AG04449 (cell line): ENCODE measurements at regions not wholly inside any gene's neighbourhood (a gene's known extent, or its start where the extent isn't known, plus 50 kb on each side); places are given as distances from the start of the nearest gene placed in this dataset.

Experiments used
- CTCF ChIA-PET: fragments of 350-600 bp; formaldehyde crosslinking; extraction: SDS; loops from one replicate; lab custom pipeline; 2021; ENCODE audit warnings: antibody characterized with exemption; lab: Yijun Ruan, JAX
- POLR2A ChIA-PET: fragments of 400-600, 350-600 bp; formaldehyde crosslinking; extraction: SDS; loops from one replicate; lab custom pipeline; 2020; ENCODE audit warnings: antibody characterized with exemption, inconsistent platforms; lab: Yijun Ruan, JAX
- DNase-seq: peaks from one replicate; pipeline ENCODE4 v3.0.0-alpha.2; 2010; ENCODE audit warnings: low read depth, low spot score
- H3K4me3 ChIP-seq: 2 replicates; pipeline ENCODE4 v1.5.1; 2011; ENCODE audit warnings: low read depth, mild to moderate bottlenecking, control low read depth, low read length
- CTCF ChIP-seq: IDR thresholded peaks from one replicate; pipeline ENCODE4 v1.5.1; 2011; ENCODE audit warnings: mild to moderate bottlenecking, moderate library complexity, low read length, control low read depth, inconsistent platforms; ENCODE audit not compliant: insufficient read depth; ENCODE audit errors: missing control alignments

- POLR2A ChIA-PET, result no interaction called here
- TF ChIP-seq CTCF, result no peak
- H3K4me3 ChIP-seq, result no peak overlapping the region
- CTCF ChIA-PET, result no interaction called here
- no peak for DNase-seq
Observed at GRCh38 chr3:162521669-162522068, 1025.1 kb downstream of the OTOL1 start.

GRCh38 chr3:162525066-162525742 is 1028.6 kb downstream of the OTOL1 start:
- H3K4me3 ChIP-seq, result no peak overlapping the region
- ChIA-PET CTCF (no interaction called here), POLR2A (no interaction called here)
- no peak for TF ChIP-seq CTCF
- DNase-seq, result peak; percentile 82

GRCh38 chr3:162525771-162526170 is 1029.2 kb downstream of the OTOL1 start:
- CTCF ChIA-PET, result interaction anchor here (1.7 kb wide), 1 partner anchor 275 kb away, joined by 3 read pairs; no protein-coding TSS in a partner anchor
- no peak for TF ChIP-seq CTCF
- no peak for DNase-seq
- no peak overlapping the region for H3K4me3 ChIP-seq
- POLR2A ChIA-PET, result no interaction called here

- no peak overlapping the region for H3K4me3 ChIP-seq
- ChIA-PET CTCF (no interaction called here), POLR2A (no interaction called here)
- TF ChIP-seq CTCF, result no peak
- DNase-seq, result no peak
Observed at GRCh38 chr3:162534431-162534830, 1037.8 kb downstream of the OTOL1 start.

GRCh38 chr3:162538491-162538890 is 1041.9 kb downstream of the OTOL1 start:
- ChIA-PET CTCF (interaction anchor here (0.7 kb wide), 1 partner anchor 13 kb away, joined by 3 read pairs; no protein-coding TSS in a partner anchor), POLR2A (no interaction called here)
- DNase-seq, result no peak
- no peak for TF ChIP-seq CTCF
- H3K4me3 ChIP-seq, result no peak overlapping the region

GRCh38 chr3:162538906-162539305 is 1042.3 kb downstream of the OTOL1 start:
- H3K4me3 ChIP-seq, result no peak overlapping the region
- no peak for TF ChIP-seq CTCF
- ChIA-PET CTCF (interaction anchor here (0.7 kb wide), 1 partner anchor 12 kb away, joined by 3 read pairs; no protein-coding TSS in a partner anchor), POLR2A (no interaction called here)
- no peak for DNase-seq
